Left lung (tissue), 4 donors: ENCODE measurements at regions not wholly inside any gene's neighbourhood (a gene's known extent, or its start where the extent isn't known, plus 50 kb on each side); places are given as distances from the start of the nearest gene placed in this dataset.
"Not testable (repeated sequence)": the region's sequence is repeated elsewhere in the genome, so short reads cannot be mapped to it uniquely, and the experiment has no call there.

Source experiments
- ATAC-seq: fragments of 200-7000 bp; cut with Tn5 transposase; one replicate; pipeline ENCODE4 v1.9.1; 2020; ENCODE audit warnings: moderate library complexity
- DNase-seq, 4 donors: peaks; one replicate each; pipeline ENCODE4 v3.0.0-alpha.2; 2013 to 2020
- H3K27ac ChIP-seq, 2 donors: fragments of 200-600 bp; sonication (generic) in 1 of 2; one replicate each; pipeline versions ENCODE4 v1.5.0 to v1.8.0; 2020 to 2021
- H3K27me3 ChIP-seq, 2 donors: fragments of 200-600 bp; sonication (generic) in 1 of 2; one replicate each; pipeline versions ENCODE4 v1.5.0 to v1.8.0; 2020 to 2021
- H3K36me3 ChIP-seq, 2 donors: fragments of 200-600 bp; sonication (generic) in 1 of 2; one replicate each; pipeline versions ENCODE4 v1.5.0 to v1.8.0; 2020 to 2021
- H3K4me1 ChIP-seq, 2 donors: fragments of 200-600 bp; one replicate each; pipeline ENCODE4 v1.8.0; 2021
- H3K4me3 ChIP-seq, 2 donors: fragments of 200-600 bp; sonication (generic) in 1 of 2; one replicate each; pipeline versions ENCODE4 v1.5.0 to v1.8.0; 2020 to 2021; ENCODE audit warnings: mild to moderate bottlenecking in 1 of 2
- H3K9me3 ChIP-seq, 2 donors: fragments of 200-600 bp; sonication (generic) in 1 of 2; one replicate each; pipeline versions ENCODE4 v1.5.0 to v1.8.0; 2020 to 2021
- CTCF ChIP-seq, 2 donors: fragments of 200-600 bp; sonication (generic) in 1 of 2; IDR thresholded peaks; one replicate each; pipeline versions ENCODE4 v1.5.0 to v1.8.0; 2021; ENCODE audit warnings: antibody characterized with exemption in 2 of 2
- intact Hi-C, 2 donors: fragments of 100-400 bp; cut with DNase I; formaldehyde crosslinking; loops; one replicate each; pipeline versions ENCODE4 v1.11.2 to v1.14.2; 2022
- donor health status: DM: no; HTN: yes; CAD: no.
- donor health status: DM: no; HTN: no; CAD: no.

DNA sequence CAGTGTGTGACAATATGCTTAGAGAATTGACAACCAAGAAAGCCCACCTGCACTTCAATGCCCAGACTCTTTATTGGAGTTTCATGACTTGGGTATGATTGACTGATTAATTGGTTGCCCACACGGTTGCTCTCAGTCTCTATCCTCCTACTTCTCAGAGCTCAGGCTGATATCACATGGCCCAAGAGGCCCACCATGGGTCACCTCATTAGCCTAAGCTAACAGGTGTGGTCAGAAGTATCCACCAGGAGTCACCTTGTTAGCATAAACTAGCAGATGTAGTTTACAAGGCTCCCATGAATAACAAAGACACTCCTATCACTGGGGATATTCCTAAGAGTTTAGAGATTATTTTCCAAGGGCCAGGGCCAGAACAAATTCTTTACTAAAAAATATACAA, 120.2 kb upstream of the MBNL1 start:
- no peaks in the 10 kb centered on the region for H3K4me1 ChIP-seq
- H3K9me3 ChIP-seq, result peaks cover 0 to 6% of the 10 kb centered on the region in 2 donors
- no peaks in the 10 kb centered on the region for H3K36me3 ChIP-seq
- H3K4me3 ChIP-seq, result no peak overlapping the region
- DNase-seq, result no peak
- H3K27ac ChIP-seq, result no peak overlapping the region
- TF ChIP-seq CTCF (IDR thresholded peaks at IDR 0.05), result no peak
- no peaks in the 10 kb centered on the region for H3K27me3 ChIP-seq
- ATAC-seq, result no peak
- intact Hi-C loops, result no loop called here

DNA sequence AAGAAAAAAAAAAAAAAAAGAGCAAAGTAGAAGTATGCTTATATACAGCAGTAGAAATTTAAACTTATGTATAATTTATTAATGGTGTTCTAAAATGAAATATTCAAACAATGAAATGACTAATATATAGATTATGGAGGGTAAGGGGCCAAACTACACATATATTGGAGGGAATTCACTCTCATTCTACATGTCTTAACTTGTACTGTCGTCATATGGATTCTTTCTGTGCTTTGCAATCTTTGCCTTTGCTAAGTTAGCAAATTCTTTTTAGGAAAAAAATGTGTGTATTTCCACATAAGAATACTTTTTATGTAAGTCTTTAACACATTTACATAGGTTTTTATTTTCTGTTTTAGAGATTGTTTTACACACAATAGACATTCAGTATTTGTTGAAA, 118.9 kb upstream of the MBNL1 start:
- Histone ChIP-seq H3K27ac (no peak overlapping the region), H3K4me1 (no peaks in the 10 kb centered on the region), H3K27me3 (no peaks in the 10 kb centered on the region), H3K9me3 (peaks cover 0 to 6% of the 10 kb centered on the region in 2 donors), H3K36me3 (no peaks in the 10 kb centered on the region), H3K4me3 (no peak overlapping the region)
- TF ChIP-seq CTCF (IDR thresholded peaks at IDR 0.05), result no peak
- ATAC-seq, result no peak
- intact Hi-C loops, result no loop called here
- no peak for DNase-seq

DNA sequence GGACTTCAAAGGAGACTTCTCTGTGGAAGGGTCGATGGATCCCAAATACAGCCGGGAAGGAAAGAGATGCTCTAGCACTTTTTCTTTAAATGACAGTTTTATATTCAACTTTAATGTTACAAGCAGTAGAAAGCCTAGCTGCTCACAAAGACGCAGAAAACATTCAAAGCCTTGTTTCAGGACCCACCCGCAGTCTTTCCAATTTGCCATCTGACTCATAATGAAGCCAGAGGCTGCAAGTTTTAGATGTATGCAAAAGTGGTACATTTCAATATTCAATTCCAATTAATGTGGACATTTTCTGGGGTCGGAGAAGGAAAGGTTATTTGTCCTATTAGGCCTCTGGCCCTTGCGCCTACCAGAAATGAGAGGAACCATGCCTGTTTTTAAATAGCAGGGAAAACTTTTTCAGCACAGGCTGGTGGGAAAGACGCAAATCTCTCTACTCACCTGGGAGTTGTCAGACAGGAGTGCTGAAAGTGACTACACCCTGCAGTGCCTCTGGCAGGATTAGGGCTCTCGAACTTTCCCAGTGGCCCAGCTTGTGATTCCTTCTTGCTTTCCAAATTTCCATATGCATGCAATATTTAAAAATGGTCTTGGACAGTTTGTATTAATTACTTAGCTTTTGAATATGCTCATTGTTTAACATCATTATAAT, 117.4 kb upstream of the MBNL1 start:
- Histone ChIP-seq H3K36me3 (no peaks in the 10 kb centered on the region), H3K9me3 (peaks cover 0 to 6% of the 10 kb centered on the region in 2 donors), H3K4me1 (no peaks in the 10 kb centered on the region), H3K27me3 (no peaks in the 10 kb centered on the region), H3K4me3 (no peak overlapping the region), H3K27ac (no peak overlapping the region)
- DNase-seq (no peak), ATAC-seq (no peak)
- TF ChIP-seq CTCF (IDR thresholded peaks at IDR 0.05), result no peak
- intact Hi-C loops, result no loop called here

DNA sequence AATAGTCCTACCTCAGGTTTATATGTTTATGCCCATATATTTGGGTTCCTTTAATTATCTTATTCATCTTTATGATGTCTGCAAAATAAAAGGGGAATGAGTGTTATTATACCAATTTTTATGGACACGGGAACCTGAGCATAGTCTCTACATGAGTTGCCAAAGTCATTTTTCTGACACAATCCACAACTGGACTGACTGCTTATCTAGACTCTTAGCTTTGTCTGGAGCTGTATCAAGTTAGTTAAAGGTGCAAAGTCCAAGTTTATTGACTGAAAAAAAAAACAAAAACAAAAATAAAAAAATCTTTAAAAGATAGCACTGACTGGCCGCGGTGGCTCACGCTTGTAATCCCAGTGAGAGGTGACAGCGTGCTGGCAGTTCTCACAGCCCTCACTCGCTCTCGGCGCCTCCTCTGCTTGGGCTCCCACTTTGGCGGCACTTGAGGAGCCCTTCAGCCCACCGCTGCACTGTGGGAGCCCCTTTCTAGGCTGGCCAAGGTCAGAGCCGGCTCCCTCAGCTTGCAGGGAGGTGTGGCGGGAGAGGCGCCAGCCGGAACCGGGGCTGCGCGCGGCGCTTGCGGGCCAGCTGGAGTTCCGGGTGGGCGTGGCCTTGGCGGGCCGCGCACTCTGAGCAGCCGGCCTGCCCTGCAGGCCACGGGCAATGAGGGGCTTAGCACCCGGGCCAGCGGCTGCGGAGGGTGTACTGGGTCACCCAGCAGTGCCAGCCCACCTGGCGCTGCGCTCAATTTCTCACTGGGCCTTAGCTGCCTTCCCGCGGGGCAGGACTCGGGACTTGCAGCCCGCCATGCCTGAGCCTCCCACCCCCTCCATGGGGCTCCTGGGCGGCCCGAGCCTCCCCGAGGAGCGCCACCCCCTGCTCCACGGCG, 116.6 kb upstream of the MBNL1 start:
- H3K27me3 ChIP-seq, H3K27ac ChIP-seq, ATAC-seq, H3K9me3 ChIP-seq, H3K4me1 ChIP-seq, intact Hi-C loops, H3K4me3 ChIP-seq, H3K36me3 ChIP-seq: not testable (repeated sequence)
- peak in 1 of 4 donors; percentile 61 for DNase-seq

GRCh38 chr3:152153115-152153514, 115.6 kb upstream of the MBNL1 start:
- DNase-seq, H3K4me3 ChIP-seq, H3K4me1 ChIP-seq, intact Hi-C loops, H3K27ac ChIP-seq, H3K27me3 ChIP-seq, H3K9me3 ChIP-seq, H3K36me3 ChIP-seq, ATAC-seq: not testable (repeated sequence)

DNA sequence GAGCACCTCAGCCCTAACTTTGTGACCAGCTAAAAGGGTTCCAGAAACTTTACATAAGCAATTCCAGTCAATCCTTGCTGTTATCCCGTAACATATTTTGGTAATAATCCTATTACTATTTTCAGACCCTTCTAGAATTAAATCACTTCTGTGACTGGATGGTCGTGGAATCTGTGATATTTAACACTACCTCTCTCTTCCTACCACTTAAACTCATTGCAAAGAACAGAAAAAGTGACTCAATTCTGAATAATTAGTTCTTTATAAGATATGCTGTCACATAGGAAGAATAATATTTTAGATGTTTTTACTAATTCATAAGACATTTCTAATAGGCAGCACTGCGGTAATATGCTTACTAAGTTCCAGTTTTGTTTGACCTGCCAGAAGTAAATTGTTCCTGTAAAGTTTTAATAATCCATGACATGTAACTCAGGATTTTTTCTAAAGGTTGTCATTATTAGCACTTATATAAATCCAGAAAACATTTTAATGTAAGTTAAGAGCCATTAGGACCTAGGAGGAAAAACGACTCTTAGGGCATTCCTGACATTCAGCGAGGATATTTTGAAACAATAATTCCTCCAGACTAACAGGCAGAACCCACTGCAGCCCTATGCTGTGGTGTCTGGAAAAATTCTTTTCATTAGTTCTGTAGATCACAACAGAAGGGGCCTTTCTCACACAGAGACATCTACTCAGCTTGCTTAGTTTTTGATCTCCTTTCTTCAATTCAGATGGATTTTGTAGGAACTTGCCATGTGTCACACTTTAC, 113.3 kb upstream of the MBNL1 start:
- Histone ChIP-seq H3K9me3 (peaks cover 0 to 6% of the 10 kb centered on the region in 2 donors), H3K4me1 (no peaks in the 10 kb centered on the region), H3K27ac (no peak overlapping the region), H3K36me3 (no peaks in the 10 kb centered on the region), H3K4me3 (no peak overlapping the region), H3K27me3 (no peaks in the 10 kb centered on the region)
- intact Hi-C loops, result no loop called here
- DNase-seq (no peak), ATAC-seq (no peak)
- TF ChIP-seq CTCF (IDR thresholded peaks at IDR 0.05), result no peak
